Spleen (tissue), 7 donors: ENCODE measurements at regions not wholly inside any gene's neighbourhood (a gene's known extent, or its start where the extent isn't known, plus 50 kb on each side); places are given as distances from the start of the nearest gene placed in this dataset.

Experiments
- POLR2A ChIP-seq, 3 donors: fragments of 450-650 bp; IDR thresholded peaks; one replicate each; pipeline ENCODE4 v1.5.1; 2017; ENCODE audit warnings: antibody characterized with exemption in 3 of 3, mild to moderate bottlenecking in 1 of 3
- TF ChIP-seq, protein P1 (sequence below), 11 experiments: fragments of 200-600 bp in 7 of 11; fragments of 450-650 bp in 4 of 11; sonication (generic) in 4 of 11; IDR thresholded peaks in 8 of 11; conservative IDR thresholded peaks in 3 of 11; 1 replicate in 7 of 11; 2 replicates in 4 of 11; pipeline versions ENCODE4 v1.4.0 to v1.8.0; 2016 to 2021; ENCODE audit warnings: antibody characterized with exemption in 11 of 11, inconsistent platforms in 4 of 11, mild to moderate bottlenecking in 1 of 11
- donor health status: DM: no; HTN: no; CAD: no; lungs with moderate emphysema.
- donor health status: DM: no; HTN: no; CAD: no.
- donor health status: DM: no; HTN: no; CAD: no.

DNA sequence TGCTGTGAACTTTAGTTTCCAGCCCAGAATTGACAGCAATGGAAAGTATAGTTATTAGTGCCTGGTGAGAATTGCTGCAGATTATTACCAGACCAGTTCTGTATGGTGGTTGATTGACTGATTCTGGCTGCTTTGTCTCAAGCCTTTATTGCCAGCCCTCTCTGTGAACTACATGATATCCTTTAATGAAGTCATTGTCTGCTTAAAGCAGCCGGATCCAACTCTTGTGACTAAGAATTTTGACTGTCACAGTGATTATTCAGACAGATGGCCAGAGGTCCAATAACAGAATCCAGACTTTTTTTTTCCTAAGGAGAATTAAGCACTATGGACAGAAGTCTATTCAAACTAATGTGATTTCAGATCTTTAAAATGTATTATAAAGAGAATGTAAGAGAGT lies 1548.6 kb upstream of the B3GALT2 start:
- no peak for TF ChIP-seq POLR2A (IDR thresholded peaks at IDR 0.05)
- TF ChIP-seq, protein P1, sequence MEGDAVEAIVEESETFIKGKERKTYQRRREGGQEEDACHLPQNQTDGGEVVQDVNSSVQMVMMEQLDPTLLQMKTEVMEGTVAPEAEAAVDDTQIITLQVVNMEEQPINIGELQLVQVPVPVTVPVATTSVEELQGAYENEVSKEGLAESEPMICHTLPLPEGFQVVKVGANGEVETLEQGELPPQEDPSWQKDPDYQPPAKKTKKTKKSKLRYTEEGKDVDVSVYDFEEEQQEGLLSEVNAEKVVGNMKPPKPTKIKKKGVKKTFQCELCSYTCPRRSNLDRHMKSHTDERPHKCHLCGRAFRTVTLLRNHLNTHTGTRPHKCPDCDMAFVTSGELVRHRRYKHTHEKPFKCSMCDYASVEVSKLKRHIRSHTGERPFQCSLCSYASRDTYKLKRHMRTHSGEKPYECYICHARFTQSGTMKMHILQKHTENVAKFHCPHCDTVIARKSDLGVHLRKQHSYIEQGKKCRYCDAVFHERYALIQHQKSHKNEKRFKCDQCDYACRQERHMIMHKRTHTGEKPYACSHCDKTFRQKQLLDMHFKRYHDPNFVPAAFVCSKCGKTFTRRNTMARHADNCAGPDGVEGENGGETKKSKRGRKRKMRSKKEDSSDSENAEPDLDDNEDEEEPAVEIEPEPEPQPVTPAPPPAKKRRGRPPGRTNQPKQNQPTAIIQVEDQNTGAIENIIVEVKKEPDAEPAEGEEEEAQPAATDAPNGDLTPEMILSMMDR (IDR thresholded peaks at IDR 0.05 in 8 of 11, conservative IDR thresholded peaks at IDR 0.05 in 3 of 11): no peak
